Gastrocnemius medialis (tissue), 4 donors: ENCODE measurements at regions not wholly inside any gene's neighbourhood (a gene's known extent, or its start where the extent isn't known, plus 50 kb on each side); places are given as distances from the start of the nearest gene placed in this dataset.

ENCODE experiments used
- ATAC-seq, 2 donors: fragments of 150-250 bp; one replicate each; pipeline ENCODE4 v1.9.1; 2016
- DNase-seq, 2 donors: peaks; one replicate each; pipeline ENCODE4 v3.0.0-alpha.2; 2019
- H3K27ac ChIP-seq, 4 donors: fragments of 200-600 bp; sonication (generic); 1 replicate in 1 of 4; 2 replicates in 3 of 4; pipeline ENCODE4 v1.5.1; 2016 to 2018; ENCODE audit warnings: mild to moderate bottlenecking in 2 of 4, moderate library complexity in 1 of 4
- H3K27me3 ChIP-seq, 3 donors: fragments of 200-600 bp; sonication (generic) in 2 of 3; 1 replicate in 1 of 3; 2 replicates in 2 of 3; pipeline versions ENCODE4 v1.5.1 to v1.6.0; 2016 to 2019; ENCODE audit warnings: mild to moderate bottlenecking in 1 of 3, moderate library complexity in 1 of 3
- H3K36me3 ChIP-seq, 2 donors: fragments of 200-600 bp; sonication (generic) in 1 of 2; one replicate each; pipeline ENCODE4 v1.5.1; 2017 to 2018
- H3K4me1 ChIP-seq, 2 donors: fragments of 200-600 bp; sonication (generic) in 1 of 2; one replicate each; pipeline ENCODE4 v1.5.1; 2016 to 2017; ENCODE audit warnings: mild to moderate bottlenecking in 2 of 2
- H3K4me3 ChIP-seq, 4 donors: fragments of 200-600 bp; sonication (generic) in 3 of 4; 1 replicate in 1 of 4; 2 replicates in 3 of 4; pipeline ENCODE4 v1.5.1; 2016 to 2019; ENCODE audit warnings: mild to moderate bottlenecking in 2 of 4
- H3K9me3 ChIP-seq, 3 donors: fragments of 200-600 bp; sonication (generic) in 2 of 3; 1 replicate in 1 of 3; 2 replicates in 2 of 3; pipeline ENCODE4 v1.5.1; 2016 to 2019
- CTCF ChIP-seq, 5 experiments: fragments of 450-650 bp in 3 of 5; fragments of 200-600 bp in 2 of 5; sonication (generic) in 2 of 5; IDR thresholded peaks in 4 of 5; conservative IDR thresholded peaks in 1 of 5; 1 replicate in 4 of 5; 2 replicates in 1 of 5; pipeline ENCODE4 v1.5.1; 2016 to 2019; ENCODE audit warnings: antibody characterized with exemption in 5 of 5, mild to moderate bottlenecking in 3 of 5, moderate library complexity in 3 of 5
- POLR2A ChIP-seq, 2 donors: fragments of 450-650 bp; IDR thresholded peaks; one replicate each; pipeline ENCODE4 v1.6.1; 2017; ENCODE audit warnings: antibody characterized with exemption in 2 of 2, mild to moderate bottlenecking in 2 of 2, moderate library complexity in 2 of 2
- in situ Hi-C, 4 donors: fragments of 200-750 bp; cut with MboI; loops; one replicate each; pipeline versions ENCODE4 v1.15.0 to v1.8.0; 2017; ENCODE audit warnings: low sequenced_read_pairs in 4 of 4
- intact Hi-C: fragments of 100-400 bp; cut with DNase I; formaldehyde crosslinking; loops from one replicate; pipeline ENCODE4 v1.15.1; 2023; ENCODE audit warnings: low total_unique reads

GRCh38 chr14:83044001-83044400, 1510.3 kb upstream of the SEL1L start:
- in situ Hi-C loops: no loop called here
- no peaks in the 10 kb centered on the region for H3K27me3 ChIP-seq
- no peaks in the 10 kb centered on the region for H3K9me3 ChIP-seq
- no peak overlapping the region for H3K27ac ChIP-seq
- no peak overlapping the region for H3K4me3 ChIP-seq
- no peak for ATAC-seq
- DNase-seq: no peak
- TF ChIP-seq POLR2A (IDR thresholded peaks at IDR 0.05): no peak
- TF ChIP-seq CTCF (IDR thresholded peaks at IDR 0.05 in 4 of 5, conservative IDR thresholded peaks at IDR 0.05 in 1 of 5): no peak
- no peaks in the 10 kb centered on the region for H3K4me1 ChIP-seq
- intact Hi-C loops: no loop called here
- H3K36me3 ChIP-seq: no peaks in the 10 kb centered on the region

- Histone ChIP-seq H3K4me3 (no peak overlapping the region), H3K27me3 (no peaks in the 10 kb centered on the region), H3K4me1 (no peaks in the 10 kb centered on the region), H3K27ac (no peak overlapping the region), H3K9me3 (no peaks in the 10 kb centered on the region), H3K36me3 (no peaks in the 10 kb centered on the region)
- DNase-seq: no peak
- in situ Hi-C loops (no loop called here), intact Hi-C loops (no loop called here)
- TF ChIP-seq POLR2A (IDR thresholded peaks at IDR 0.05) (no peak), CTCF (IDR thresholded peaks at IDR 0.05 in 4 of 5, conservative IDR thresholded peaks at IDR 0.05 in 1 of 5) (no peak)
- no peak for ATAC-seq
These were observed 1513.6 kb upstream of the SEL1L start for GRCh38 chr14:83047059-83047830.

GRCh38 chr14:83053022-83053710, 1519.5 kb upstream of the SEL1L start:
- H3K36me3 ChIP-seq: no peaks in the 10 kb centered on the region
- H3K4me3 ChIP-seq: no peak overlapping the region
- no peaks in the 10 kb centered on the region for H3K4me1 ChIP-seq
- H3K9me3 ChIP-seq: no peaks in the 10 kb centered on the region
- ATAC-seq (no peak), DNase-seq (no peak)
- H3K27me3 ChIP-seq: no peaks in the 10 kb centered on the region
- in situ Hi-C loops (no loop called here), intact Hi-C loops (no loop called here)
- TF ChIP-seq POLR2A (IDR thresholded peaks at IDR 0.05) (no peak), CTCF (IDR thresholded peaks at IDR 0.05 in 4 of 5, conservative IDR thresholded peaks at IDR 0.05 in 1 of 5) (no peak)
- H3K27ac ChIP-seq: no peak overlapping the region

GRCh38 chr14:83058068-83058467, 1524.4 kb upstream of the SEL1L start:
- TF ChIP-seq CTCF (IDR thresholded peaks at IDR 0.05 in 4 of 5, conservative IDR thresholded peaks at IDR 0.05 in 1 of 5): no peak
- no peak for TF ChIP-seq POLR2A (IDR thresholded peaks at IDR 0.05)
- in situ Hi-C loops: no loop called here
- H3K9me3 ChIP-seq: no peaks in the 10 kb centered on the region
- no peaks in the 10 kb centered on the region for H3K4me1 ChIP-seq
- ATAC-seq: no peak
- DNase-seq: no peak
- no peak overlapping the region for H3K27ac ChIP-seq
- intact Hi-C loops: no loop called here
- H3K36me3 ChIP-seq: no peaks in the 10 kb centered on the region
- no peak overlapping the region for H3K4me3 ChIP-seq
- H3K27me3 ChIP-seq: no peaks in the 10 kb centered on the region
